GM13977 (cell line): ENCODE measurements at regions not wholly inside any gene's neighbourhood (a gene's known extent, or its start where the extent isn't known, plus 50 kb on each side); places are given as distances from the start of the nearest gene placed in this dataset.

Experiments used
- DNase-seq: peaks from one replicate; pipeline ENCODE4 v3.0.0; 2012; ENCODE audit warnings: low spot score
- in situ Hi-C: fragments of 300-500 bp; cut with MboI; formaldehyde crosslinking; loops from one replicate; pipeline ENCODE4 v1.12.0; 2022; ENCODE audit warnings: low sequenced_read_pairs, low pct_unique_long_range_greater_than_20kb, mixed read lengths, inconsistent platforms; ENCODE audit not compliant: unreplicated experiment
- TF ChIP-seq, protein P1 (sequence below): IDR thresholded peaks from 2 replicates; pipeline ENCODE4 v1.5.1; 2012; ENCODE audit warnings: mild to moderate bottlenecking, control low read depth; ENCODE audit not compliant: insufficient read depth; ENCODE audit errors: extremely low read depth, missing control alignments

DNA sequence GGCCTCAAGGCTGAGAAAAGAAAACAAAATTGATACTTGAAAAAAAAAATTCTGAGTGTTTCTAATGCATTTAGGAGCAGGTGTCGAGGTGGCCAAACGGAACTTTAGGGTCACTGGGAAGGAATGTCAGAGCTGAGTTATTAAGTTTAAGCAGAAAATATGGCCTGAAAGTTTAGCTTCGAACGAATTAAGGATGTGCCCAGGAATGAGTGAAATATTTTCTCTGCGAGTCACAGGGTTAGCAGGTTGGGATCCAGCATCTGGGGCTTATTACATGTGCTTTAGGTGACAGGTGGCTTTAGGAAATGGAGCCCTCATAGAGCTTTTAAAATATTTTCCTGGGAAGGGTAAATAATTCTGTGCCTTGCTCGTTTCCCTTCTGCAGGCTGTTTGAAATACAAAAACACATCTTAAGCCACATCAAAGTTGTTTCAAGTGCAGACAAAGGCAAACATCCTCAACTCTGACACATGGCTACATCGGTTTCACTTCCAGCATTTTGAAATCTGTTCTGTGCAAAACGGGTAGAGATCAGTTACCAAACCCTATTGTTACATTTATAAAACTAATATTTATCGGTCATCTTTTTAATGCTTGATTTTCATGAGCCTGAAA lies 143.1 kb upstream of the ARRDC4 start:
- in situ Hi-C loops = no loop called here
- TF ChIP-seq, protein P1, sequence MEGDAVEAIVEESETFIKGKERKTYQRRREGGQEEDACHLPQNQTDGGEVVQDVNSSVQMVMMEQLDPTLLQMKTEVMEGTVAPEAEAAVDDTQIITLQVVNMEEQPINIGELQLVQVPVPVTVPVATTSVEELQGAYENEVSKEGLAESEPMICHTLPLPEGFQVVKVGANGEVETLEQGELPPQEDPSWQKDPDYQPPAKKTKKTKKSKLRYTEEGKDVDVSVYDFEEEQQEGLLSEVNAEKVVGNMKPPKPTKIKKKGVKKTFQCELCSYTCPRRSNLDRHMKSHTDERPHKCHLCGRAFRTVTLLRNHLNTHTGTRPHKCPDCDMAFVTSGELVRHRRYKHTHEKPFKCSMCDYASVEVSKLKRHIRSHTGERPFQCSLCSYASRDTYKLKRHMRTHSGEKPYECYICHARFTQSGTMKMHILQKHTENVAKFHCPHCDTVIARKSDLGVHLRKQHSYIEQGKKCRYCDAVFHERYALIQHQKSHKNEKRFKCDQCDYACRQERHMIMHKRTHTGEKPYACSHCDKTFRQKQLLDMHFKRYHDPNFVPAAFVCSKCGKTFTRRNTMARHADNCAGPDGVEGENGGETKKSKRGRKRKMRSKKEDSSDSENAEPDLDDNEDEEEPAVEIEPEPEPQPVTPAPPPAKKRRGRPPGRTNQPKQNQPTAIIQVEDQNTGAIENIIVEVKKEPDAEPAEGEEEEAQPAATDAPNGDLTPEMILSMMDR = no peak
- DNase-seq = no peak

DNA sequence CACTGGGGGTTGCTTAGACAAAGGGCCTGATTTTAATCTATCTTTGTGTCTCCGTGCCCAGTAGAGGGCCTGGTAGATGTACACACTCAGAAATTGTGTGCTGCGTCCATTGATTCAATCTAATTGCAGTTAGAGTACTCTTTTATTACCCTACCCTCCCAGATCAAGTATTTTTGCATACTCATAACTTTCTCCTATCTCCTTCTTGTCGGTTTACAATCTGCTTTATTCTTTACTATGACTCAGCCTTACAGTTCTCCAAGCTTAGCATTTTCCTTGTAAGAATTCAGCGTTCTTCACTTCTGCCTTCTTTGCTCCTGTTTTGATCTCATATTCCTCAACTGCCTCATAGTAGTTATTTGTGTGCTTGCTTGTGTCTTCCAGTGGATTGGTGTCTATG lies 124.5 kb upstream of the ARRDC4 start:
- TF ChIP-seq, protein P1 = no peak
- no peak for DNase-seq
- in situ Hi-C loops = no loop called here

DNA sequence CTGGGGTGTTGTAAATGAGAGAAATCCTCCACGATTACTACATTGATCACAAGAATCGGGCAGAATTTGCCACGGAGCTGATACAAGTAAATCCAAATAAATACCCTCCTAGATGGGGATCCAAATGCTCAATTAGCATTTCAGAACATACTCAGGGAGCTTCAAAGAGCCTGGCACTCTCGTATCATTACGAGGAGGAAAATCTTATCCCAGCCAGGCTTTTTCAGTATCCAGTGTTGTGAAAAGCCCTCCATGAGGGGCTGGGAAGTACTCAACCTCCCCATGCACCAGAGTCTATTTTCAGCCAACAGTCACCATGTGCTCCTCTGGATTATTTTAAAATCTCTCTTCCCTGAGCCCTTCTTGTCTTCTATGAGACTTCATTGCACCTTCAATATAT lies 122.6 kb upstream of the ARRDC4 start:
- TF ChIP-seq, protein P1 = no peak
- in situ Hi-C loops = no loop called here
- no peak for DNase-seq

DNA sequence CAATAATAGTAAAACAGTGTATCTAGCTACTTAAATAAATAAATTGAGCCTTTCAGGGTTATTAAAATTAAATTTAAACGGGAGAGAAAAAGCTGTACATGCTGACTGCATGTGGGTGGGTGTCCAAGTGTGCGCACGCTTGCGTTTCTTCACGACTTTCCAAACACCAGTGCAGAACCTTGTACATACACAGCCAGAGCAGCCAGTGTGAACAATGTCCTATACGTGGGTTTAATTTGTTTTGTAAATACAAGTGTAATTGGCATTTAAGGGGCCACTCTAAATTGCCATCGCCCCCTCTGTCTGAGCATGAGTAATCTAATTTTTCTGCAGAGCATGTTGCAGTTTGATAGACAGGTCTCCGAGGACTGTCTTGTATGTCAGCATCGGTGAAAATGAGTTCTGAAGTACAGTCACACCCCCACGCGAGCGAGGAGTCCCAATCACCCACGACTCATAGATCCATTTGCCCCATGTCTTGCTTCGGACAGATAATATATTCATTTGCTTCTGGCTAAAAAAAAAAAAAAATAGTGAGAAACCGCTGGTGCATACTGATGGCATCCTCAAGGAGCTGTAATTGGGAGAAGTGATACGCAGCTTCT lies 121.8 kb upstream of the ARRDC4 start:
- TF ChIP-seq, protein P1 = no peak
- in situ Hi-C loops = no loop called here
- no peak for DNase-seq

DNA sequence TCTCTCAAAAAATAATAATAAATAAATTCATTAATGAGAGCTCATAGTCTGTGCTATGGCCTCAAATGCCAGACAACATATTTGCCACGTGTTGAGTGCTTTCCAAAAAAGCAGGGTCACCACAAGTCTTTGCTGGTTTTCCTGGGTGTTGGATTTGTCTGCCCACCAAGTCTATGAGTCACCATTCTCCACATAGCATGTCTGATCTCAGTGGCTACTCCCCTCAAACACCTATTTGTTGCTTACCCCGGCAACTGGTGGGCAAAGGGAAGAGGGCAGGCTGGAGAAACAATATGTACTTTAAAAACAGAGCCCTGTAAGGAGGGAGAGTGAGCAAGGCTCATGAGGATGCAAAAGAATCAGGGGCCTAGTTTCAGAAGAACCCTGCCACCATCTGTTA lies 120.0 kb upstream of the ARRDC4 start:
- no peak for DNase-seq
- in situ Hi-C loops = no loop called here
- TF ChIP-seq, protein P1 = no peak

DNA sequence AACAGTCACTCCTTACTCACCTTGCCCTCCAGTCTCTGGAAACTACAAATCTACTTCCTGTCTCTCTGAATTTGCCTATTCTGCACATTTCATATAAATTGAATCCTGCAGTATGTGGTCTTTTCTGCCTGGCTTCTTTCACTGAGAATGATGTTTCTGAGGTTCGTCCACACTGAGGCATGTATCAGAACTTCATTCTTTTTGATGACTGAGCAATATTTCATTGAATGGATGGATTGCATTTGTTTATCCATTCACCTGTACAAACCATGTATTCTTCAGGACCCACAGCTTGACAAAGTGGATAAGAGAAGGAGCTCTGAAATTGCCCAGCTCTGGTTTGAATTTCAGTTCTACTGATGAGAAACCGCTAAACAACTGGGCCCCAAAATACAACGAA lies 118.9 kb upstream of the ARRDC4 start:
- no peak for DNase-seq
- TF ChIP-seq, protein P1 = no peak
- in situ Hi-C loops = no loop called here
